Mesothelial cell of epicardium (in vitro differentiated cells): ENCODE measurements at regions not wholly inside any gene's neighbourhood (a gene's known extent, or its start where the extent isn't known, plus 50 kb on each side); places are given as distances from the start of the nearest gene placed in this dataset.

Experiments
- DNase-seq, 2 experiments: peaks; one replicate each; pipeline ENCODE4 v3.0.0; 2021; ENCODE audit warnings: low spot score in 2 of 2; ENCODE audit not compliant: unreplicated experiment in 2 of 2
- H3K27ac Mint-ChIP-seq: 2 replicates; pipeline ENCODE4 v1.8.0; 2021; ENCODE audit warnings: mixed read lengths
- H3K27me3 Mint-ChIP-seq: 2 replicates; pipeline ENCODE4 v1.8.0; 2021; ENCODE audit warnings: low read depth, mixed read lengths
- H3K36me3 Mint-ChIP-seq: 2 replicates; pipeline ENCODE4 v1.8.0; 2021; ENCODE audit warnings: mixed read lengths
- H3K4me1 Mint-ChIP-seq: 2 replicates; pipeline ENCODE4 v1.8.0; 2021; ENCODE audit warnings: mixed read lengths
- H3K4me3 Mint-ChIP-seq: 2 replicates; pipeline ENCODE4 v1.8.0; 2021; ENCODE audit warnings: mild to moderate bottlenecking, moderate library complexity, mixed read lengths
- H3K9me3 Mint-ChIP-seq: 2 replicates; pipeline ENCODE4 v1.8.0; 2021; ENCODE audit warnings: mixed read lengths
- CTCF ChIP-seq: fragments of 200-600 bp; sonication (generic); IDR thresholded peaks from one replicate; pipeline ENCODE4 v1.5.0; 2021; ENCODE audit warnings: antibody characterized with exemption; ENCODE audit not compliant: unreplicated experiment

- no peaks in the 10 kb centered on the region for H3K36me3 Mint-ChIP-seq
- no peaks in the 10 kb centered on the region for H3K27me3 Mint-ChIP-seq
- TF ChIP-seq CTCF = no peak
- H3K27ac Mint-ChIP-seq = no peak overlapping the region
- H3K9me3 Mint-ChIP-seq = peaks cover 6% of the 10 kb centered on the region
- H3K4me3 Mint-ChIP-seq = no peak overlapping the region
- no peak for DNase-seq
- peaks cover 16% of the 10 kb centered on the region for H3K4me1 Mint-ChIP-seq
Observed at GRCh38 chr2:235170536-235171521, 219.0 kb downstream of the SH3BP4 start.

GRCh38 chr2:235171550-235172031, 219.8 kb downstream of the SH3BP4 start:
- no peak for TF ChIP-seq CTCF
- no peaks in the 10 kb centered on the region for H3K36me3 Mint-ChIP-seq
- H3K27me3 Mint-ChIP-seq = no peaks in the 10 kb centered on the region
- peaks cover 13% of the 10 kb centered on the region for H3K9me3 Mint-ChIP-seq
- peaks cover 16% of the 10 kb centered on the region for H3K4me1 Mint-ChIP-seq
- no peak overlapping the region for H3K4me3 Mint-ChIP-seq
- no peak overlapping the region for H3K27ac Mint-ChIP-seq
- DNase-seq = no peak

- no peak overlapping the region for H3K4me3 Mint-ChIP-seq
- H3K27ac Mint-ChIP-seq = no peak overlapping the region
- H3K27me3 Mint-ChIP-seq = peaks cover 9% of the 10 kb centered on the region
- H3K36me3 Mint-ChIP-seq = no peaks in the 10 kb centered on the region
- H3K9me3 Mint-ChIP-seq = peaks cover 13% of the 10 kb centered on the region
- H3K4me1 Mint-ChIP-seq = peaks cover 2% of the 10 kb centered on the region
- no peak for DNase-seq
- TF ChIP-seq CTCF = no peak
Observed at GRCh38 chr2:235180642-235181041, 228.8 kb downstream of the SH3BP4 start.

GRCh38 chr2:235183786-235184185, 232.0 kb downstream of the SH3BP4 start:
- TF ChIP-seq CTCF = no peak
- peaks cover 10% of the 10 kb centered on the region for H3K9me3 Mint-ChIP-seq
- DNase-seq = no peak
- no peak overlapping the region for H3K27ac Mint-ChIP-seq
- H3K27me3 Mint-ChIP-seq = peaks cover 11% of the 10 kb centered on the region
- peaks cover 2% of the 10 kb centered on the region for H3K4me1 Mint-ChIP-seq
- H3K36me3 Mint-ChIP-seq = no peaks in the 10 kb centered on the region
- no peak overlapping the region for H3K4me3 Mint-ChIP-seq

- peaks cover 6% of the 10 kb centered on the region for H3K4me1 Mint-ChIP-seq
- TF ChIP-seq CTCF = no peak
- DNase-seq = no peak
- peaks cover 16% of the 10 kb centered on the region for H3K27me3 Mint-ChIP-seq
- H3K9me3 Mint-ChIP-seq = peaks cover 10% of the 10 kb centered on the region
- no peaks in the 10 kb centered on the region for H3K36me3 Mint-ChIP-seq
- no peak overlapping the region for H3K27ac Mint-ChIP-seq
- H3K4me3 Mint-ChIP-seq = no peak overlapping the region
Observed at GRCh38 chr2:235187806-235188205, 236.0 kb downstream of the SH3BP4 start.
